ENCODE measurements at regions not wholly inside any gene's neighbourhood (a gene's known extent, or its start where the extent isn't known, plus 50 kb on each side); places are given as distances from the start of the nearest gene placed in this dataset.

DNA sequence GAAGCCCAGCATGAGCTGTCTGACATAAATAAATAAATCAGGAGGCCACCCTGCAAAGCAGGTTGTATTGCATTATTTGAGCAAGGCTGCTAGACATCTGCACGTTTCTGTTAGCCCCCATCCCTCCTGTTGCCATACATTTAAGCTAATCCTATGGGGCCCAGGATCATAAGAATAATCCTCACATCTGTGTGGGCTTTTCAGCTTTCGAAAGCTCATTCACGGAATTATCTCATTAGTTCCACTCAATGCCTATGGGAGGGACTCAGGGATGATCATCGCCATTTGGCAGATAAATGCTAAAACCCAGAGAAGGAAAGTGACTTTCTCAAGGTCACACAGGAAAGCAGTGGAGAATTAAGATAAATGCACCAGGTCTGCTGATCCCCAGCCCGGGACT lies 123.4 kb downstream of the TLE3 start:
- Histone ChIP-seq H3K9ac (ENCODE audit: low read length in 2 of 2) (no peak overlapping the region), H3K27me3 (ENCODE audit: control insufficient read depth in 1 of 2, insufficient read depth in 2 of 2, low read length in 2 of 2) (peaks cover 8 to 15% of the 10 kb centered on the region in 2 donors), H3K4me3 (ENCODE audit: low read length in 2 of 2) (no peak overlapping the region), H3K9me3 (ENCODE audit: control insufficient read depth in 2 of 2, low read length in 2 of 2) (peaks cover 5% of the 10 kb centered on the region in 2 donors), H3K27ac (ENCODE audit: low read length) (no peak overlapping the region), H3K4me1 (ENCODE audit: control insufficient read depth, insufficient read depth, low read length) (no peaks in the 10 kb centered on the region), H3K36me3 (ENCODE audit: control insufficient read depth in 2 of 2, insufficient read depth in 2 of 2, low read length in 2 of 2) (no peaks in the 10 kb centered on the region)

DNA sequence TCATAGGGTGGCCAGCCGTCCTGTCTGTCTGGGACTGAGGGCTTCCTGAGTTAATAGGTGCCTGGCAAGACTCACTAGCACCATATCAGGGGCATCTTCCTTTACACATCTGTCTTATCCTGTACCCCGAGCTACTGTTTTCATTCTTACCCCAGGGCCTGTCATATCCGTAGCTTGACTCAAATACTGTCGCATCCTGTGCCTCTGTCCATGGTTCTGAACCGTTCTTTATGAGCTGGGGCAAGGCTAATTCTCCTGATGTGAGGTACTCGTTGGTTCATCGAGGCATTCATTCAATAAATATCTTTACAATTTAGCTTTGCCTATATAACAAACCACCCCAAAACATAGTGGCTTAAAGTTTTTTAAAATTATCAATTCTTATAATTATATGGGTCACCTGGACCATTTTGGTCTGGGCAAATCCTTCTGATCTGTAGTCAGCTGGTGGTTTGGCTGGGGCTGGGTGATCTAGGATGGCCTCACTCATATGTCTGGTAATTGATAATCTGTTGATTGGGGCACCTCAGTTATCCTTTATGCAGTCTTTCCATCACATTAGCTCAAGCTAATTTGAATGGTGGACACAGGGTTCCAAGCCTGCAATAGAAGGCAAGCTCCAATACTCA lies 121.2 kb downstream of the TLE3 start:
- H3K27me3 ChIP-seq (ENCODE audit: control insufficient read depth in 1 of 2, insufficient read depth in 2 of 2, low read length in 2 of 2), result peaks cover 8 to 18% of the 10 kb centered on the region in 2 donors
- no peaks in the 10 kb centered on the region for H3K4me1 ChIP-seq (ENCODE audit: control insufficient read depth, insufficient read depth, low read length)
- no peaks in the 10 kb centered on the region for H3K36me3 ChIP-seq (ENCODE audit: control insufficient read depth in 2 of 2, insufficient read depth in 2 of 2, low read length in 2 of 2)
- no peak overlapping the region for H3K9ac ChIP-seq (ENCODE audit: low read length in 2 of 2)
- peaks cover 3 to 5% of the 10 kb centered on the region in 2 donors for H3K9me3 ChIP-seq (ENCODE audit: control insufficient read depth in 2 of 2, low read length in 2 of 2)
- H3K4me3 ChIP-seq (ENCODE audit: low read length in 2 of 2), result no peak overlapping the region
- no peak overlapping the region for H3K27ac ChIP-seq (ENCODE audit: low read length)

DNA sequence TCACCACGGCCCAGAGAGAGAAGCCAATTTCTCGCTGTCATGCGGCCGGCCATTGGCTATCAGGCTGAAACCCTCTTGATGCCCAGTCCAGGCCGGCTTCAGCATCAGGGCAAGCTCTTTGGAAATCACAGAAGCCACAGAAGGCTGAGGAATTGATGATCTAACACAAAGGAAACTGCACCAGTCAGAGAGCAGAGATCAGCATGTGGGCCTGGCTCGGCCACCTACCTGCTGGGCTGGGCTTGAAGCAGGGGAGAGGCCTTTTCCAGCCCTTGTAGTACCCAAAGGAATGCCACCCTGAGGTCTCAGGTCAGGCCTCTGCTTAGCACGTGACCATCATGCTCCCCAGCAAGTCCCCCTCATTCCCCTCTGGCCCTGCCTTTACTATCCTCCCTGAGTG lies 119.1 kb downstream of the TLE3 start:
- peaks cover 3 to 5% of the 10 kb centered on the region in 2 donors for H3K9me3 ChIP-seq (ENCODE audit: control insufficient read depth in 2 of 2, low read length in 2 of 2)
- H3K4me3 ChIP-seq (ENCODE audit: low read length in 2 of 2), result no peak overlapping the region
- H3K4me1 ChIP-seq (ENCODE audit: control insufficient read depth, insufficient read depth, low read length), result no peaks in the 10 kb centered on the region
- H3K9ac ChIP-seq (ENCODE audit: low read length in 2 of 2), result no peak overlapping the region
- H3K27ac ChIP-seq (ENCODE audit: low read length), result no peak overlapping the region
- H3K27me3 ChIP-seq (ENCODE audit: control insufficient read depth in 1 of 2, insufficient read depth in 2 of 2, low read length in 2 of 2), result peaks cover 8 to 25% of the 10 kb centered on the region in 2 donors
- H3K36me3 ChIP-seq (ENCODE audit: control insufficient read depth in 2 of 2, insufficient read depth in 2 of 2, low read length in 2 of 2), result no peaks in the 10 kb centered on the region

DNA sequence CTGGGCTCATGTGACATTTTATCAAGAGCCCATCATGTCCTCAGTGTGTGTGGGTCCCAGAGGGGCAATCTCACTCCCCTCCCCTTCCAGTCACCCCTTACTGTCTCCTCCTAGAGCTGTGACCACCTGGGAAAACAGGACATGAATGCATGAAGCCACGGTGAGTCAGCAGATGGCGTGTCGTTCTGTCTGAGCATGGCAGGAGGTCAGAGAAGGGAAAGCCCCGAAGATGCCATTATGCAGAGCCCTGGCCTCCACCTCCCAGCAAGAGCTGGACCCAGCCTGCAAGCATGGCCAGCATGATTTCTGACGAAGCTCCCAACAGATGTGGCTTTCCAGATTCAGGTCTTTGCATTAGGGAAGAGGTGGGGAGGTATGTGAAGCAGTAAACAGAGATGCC lies 118.5 kb downstream of the TLE3 start:
- Histone ChIP-seq H3K4me3 (ENCODE audit: low read length in 2 of 2) (no peak overlapping the region), H3K9ac (ENCODE audit: low read length in 2 of 2) (no peak overlapping the region), H3K9me3 (ENCODE audit: control insufficient read depth in 2 of 2, low read length in 2 of 2) (peaks cover 3 to 5% of the 10 kb centered on the region in 2 donors), H3K36me3 (ENCODE audit: control insufficient read depth in 2 of 2, insufficient read depth in 2 of 2, low read length in 2 of 2) (no peaks in the 10 kb centered on the region), H3K27me3 (ENCODE audit: control insufficient read depth in 1 of 2, insufficient read depth in 2 of 2, low read length in 2 of 2) (peaks cover 8 to 24% of the 10 kb centered on the region in 2 donors), H3K4me1 (ENCODE audit: control insufficient read depth, insufficient read depth, low read length) (no peaks in the 10 kb centered on the region), H3K27ac (ENCODE audit: low read length) (no peak overlapping the region)

DNA sequence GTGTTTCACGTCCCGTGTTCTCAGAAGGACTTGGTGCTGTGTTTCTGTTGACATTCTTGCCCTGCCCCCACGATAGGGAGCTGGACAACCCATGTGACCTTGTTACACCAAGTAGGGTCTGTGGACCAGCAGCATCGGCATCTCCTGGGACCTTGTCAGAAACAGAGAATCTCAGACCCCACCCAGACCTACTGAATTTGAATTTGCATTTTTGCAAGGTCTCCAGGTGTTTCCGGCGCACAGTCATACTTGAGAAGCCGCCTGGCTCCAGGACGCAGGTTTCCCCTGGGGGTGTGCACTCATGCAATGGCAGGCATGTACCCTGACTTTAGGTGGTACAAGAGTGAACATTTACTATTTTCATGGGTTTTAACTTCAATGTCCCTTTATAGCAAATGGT lies 117.9 kb downstream of the TLE3 start:
- no peak overlapping the region for H3K9ac ChIP-seq (ENCODE audit: low read length in 2 of 2)
- H3K4me1 ChIP-seq (ENCODE audit: control insufficient read depth, insufficient read depth, low read length), result no peaks in the 10 kb centered on the region
- H3K36me3 ChIP-seq (ENCODE audit: control insufficient read depth in 2 of 2, insufficient read depth in 2 of 2, low read length in 2 of 2), result no peaks in the 10 kb centered on the region
- no peak overlapping the region for H3K4me3 ChIP-seq (ENCODE audit: low read length in 2 of 2)
- H3K9me3 ChIP-seq (ENCODE audit: control insufficient read depth in 2 of 2, low read length in 2 of 2), result peaks cover 3 to 5% of the 10 kb centered on the region in 2 donors
- peaks cover 8 to 22% of the 10 kb centered on the region in 2 donors for H3K27me3 ChIP-seq (ENCODE audit: control insufficient read depth in 1 of 2, insufficient read depth in 2 of 2, low read length in 2 of 2)
- H3K27ac ChIP-seq (ENCODE audit: low read length), result no peak overlapping the region

DNA sequence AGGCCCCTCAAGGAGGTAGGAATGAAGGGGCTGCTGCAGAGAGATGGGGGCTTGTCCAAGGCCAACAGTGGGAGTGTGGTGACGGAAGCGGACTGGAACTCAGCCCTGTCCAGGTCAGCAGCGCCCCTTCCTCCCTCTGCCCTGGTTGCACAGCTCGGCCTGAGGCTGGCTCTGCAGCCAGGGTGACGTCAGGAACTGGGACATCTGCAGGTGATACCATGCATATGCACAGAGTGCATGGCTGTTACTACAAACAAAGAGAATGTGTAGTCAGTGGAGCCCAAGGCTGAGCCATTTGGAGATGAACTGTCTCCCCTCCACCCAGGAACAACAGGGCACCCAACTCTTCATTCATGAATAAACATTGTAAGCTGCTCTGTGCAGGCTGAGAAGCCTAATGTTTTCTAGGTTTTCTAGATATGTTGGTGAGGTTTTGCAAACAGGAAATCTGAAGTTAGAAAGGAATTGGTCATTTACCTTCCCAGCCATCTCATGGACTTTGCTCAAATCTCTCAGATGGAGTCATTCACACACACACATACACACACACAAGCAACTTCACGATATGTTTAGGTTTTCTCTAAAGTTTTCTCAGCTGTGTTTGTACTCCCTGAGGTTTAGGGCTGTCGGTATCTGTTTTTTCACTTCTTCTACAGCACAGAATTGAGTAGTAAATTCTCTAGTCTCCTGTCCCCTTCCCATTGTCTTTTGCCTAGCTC lies 117.2 kb downstream of the TLE3 start:
- Histone ChIP-seq H3K4me1 (ENCODE audit: control insufficient read depth, insufficient read depth, low read length) (no peaks in the 10 kb centered on the region), H3K9ac (ENCODE audit: low read length in 2 of 2) (no peak overlapping the region), H3K4me3 (ENCODE audit: low read length in 2 of 2) (no peak overlapping the region), H3K27me3 (ENCODE audit: control insufficient read depth in 1 of 2, insufficient read depth in 2 of 2, low read length in 2 of 2) (peaks cover 8 to 20% of the 10 kb centered on the region in 2 donors), H3K27ac (ENCODE audit: low read length) (no peak overlapping the region), H3K36me3 (ENCODE audit: control insufficient read depth in 2 of 2, insufficient read depth in 2 of 2, low read length in 2 of 2) (no peaks in the 10 kb centered on the region), H3K9me3 (ENCODE audit: control insufficient read depth in 2 of 2, low read length in 2 of 2) (peaks cover 3 to 5% of the 10 kb centered on the region in 2 donors)

DNA sequence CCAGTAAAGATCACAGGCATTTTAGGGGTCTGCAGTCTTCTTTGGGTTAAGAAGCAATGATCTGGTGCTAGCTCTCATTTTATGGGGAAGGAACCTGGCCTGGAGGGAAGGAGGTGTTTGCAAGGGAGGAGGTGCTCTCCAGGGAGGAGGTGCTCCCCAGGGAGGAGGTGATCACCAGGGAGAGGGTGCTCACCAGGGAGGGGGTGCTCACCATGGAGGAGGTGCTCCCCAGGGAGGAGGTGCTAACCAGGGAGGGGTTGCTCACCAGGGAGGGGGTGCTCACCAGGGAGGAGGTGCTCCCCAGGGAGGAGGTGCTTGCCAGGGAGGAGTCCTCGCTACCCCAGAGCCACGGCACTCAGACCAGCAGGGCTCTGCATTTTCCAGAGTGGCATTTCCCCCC lies 115.7 kb downstream of the TLE3 start:
- no peaks in the 10 kb centered on the region for H3K4me1 ChIP-seq (ENCODE audit: control insufficient read depth, insufficient read depth, low read length)
- peaks cover 9 to 23% of the 10 kb centered on the region in 2 donors for H3K27me3 ChIP-seq (ENCODE audit: control insufficient read depth in 1 of 2, insufficient read depth in 2 of 2, low read length in 2 of 2)
- H3K9ac ChIP-seq (ENCODE audit: low read length in 2 of 2), result no peak overlapping the region
- peaks cover 0 to 3% of the 10 kb centered on the region in 2 donors for H3K9me3 ChIP-seq (ENCODE audit: control insufficient read depth in 2 of 2, low read length in 2 of 2)
- H3K27ac ChIP-seq (ENCODE audit: low read length), result no peak overlapping the region
- H3K4me3 ChIP-seq (ENCODE audit: low read length in 2 of 2), result no peak overlapping the region
- no peaks in the 10 kb centered on the region for H3K36me3 ChIP-seq (ENCODE audit: control insufficient read depth in 2 of 2, insufficient read depth in 2 of 2, low read length in 2 of 2)

DNA sequence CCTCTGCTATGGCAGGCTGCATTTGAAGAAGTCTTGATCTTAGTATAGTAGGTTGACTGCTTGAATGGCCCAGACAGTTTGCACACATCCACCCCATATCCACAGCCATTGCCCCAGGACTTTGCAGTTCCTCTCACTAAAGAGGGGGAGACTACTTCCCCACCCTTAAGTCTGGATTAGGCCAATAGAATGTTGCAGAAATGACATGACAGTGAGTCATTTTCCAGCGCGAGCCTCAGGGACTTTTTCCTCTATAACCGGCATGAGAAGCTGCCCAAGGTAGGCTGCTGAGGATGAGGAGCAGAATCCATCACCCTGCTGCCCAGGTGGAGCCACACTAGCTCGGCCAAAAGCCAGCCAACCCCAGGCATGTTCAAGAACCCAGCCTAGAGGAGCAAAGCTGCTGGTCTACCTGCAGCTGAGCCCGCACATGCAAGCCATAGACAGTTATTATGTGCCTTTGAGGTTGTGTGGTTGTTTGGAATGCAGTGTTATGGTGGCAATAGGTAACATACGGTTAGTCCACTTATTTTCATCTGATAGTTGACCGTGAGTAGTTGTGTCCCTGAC lies 113.9 kb downstream of the TLE3 start:
- no peak overlapping the region for H3K4me3 ChIP-seq (ENCODE audit: low read length in 2 of 2)
- peaks cover 4 to 23% of the 10 kb centered on the region in 2 donors for H3K27me3 ChIP-seq (ENCODE audit: control insufficient read depth in 1 of 2, insufficient read depth in 2 of 2, low read length in 2 of 2)
- H3K36me3 ChIP-seq (ENCODE audit: control insufficient read depth in 2 of 2, insufficient read depth in 2 of 2, low read length in 2 of 2), result no peaks in the 10 kb centered on the region
- H3K4me1 ChIP-seq (ENCODE audit: control insufficient read depth, insufficient read depth, low read length), result no peaks in the 10 kb centered on the region
- no peak overlapping the region for H3K27ac ChIP-seq (ENCODE audit: low read length)
- H3K9me3 ChIP-seq (ENCODE audit: control insufficient read depth in 2 of 2, low read length in 2 of 2), result no peaks in the 10 kb centered on the region
- no peak overlapping the region for H3K9ac ChIP-seq (ENCODE audit: low read length in 2 of 2)

DNA sequence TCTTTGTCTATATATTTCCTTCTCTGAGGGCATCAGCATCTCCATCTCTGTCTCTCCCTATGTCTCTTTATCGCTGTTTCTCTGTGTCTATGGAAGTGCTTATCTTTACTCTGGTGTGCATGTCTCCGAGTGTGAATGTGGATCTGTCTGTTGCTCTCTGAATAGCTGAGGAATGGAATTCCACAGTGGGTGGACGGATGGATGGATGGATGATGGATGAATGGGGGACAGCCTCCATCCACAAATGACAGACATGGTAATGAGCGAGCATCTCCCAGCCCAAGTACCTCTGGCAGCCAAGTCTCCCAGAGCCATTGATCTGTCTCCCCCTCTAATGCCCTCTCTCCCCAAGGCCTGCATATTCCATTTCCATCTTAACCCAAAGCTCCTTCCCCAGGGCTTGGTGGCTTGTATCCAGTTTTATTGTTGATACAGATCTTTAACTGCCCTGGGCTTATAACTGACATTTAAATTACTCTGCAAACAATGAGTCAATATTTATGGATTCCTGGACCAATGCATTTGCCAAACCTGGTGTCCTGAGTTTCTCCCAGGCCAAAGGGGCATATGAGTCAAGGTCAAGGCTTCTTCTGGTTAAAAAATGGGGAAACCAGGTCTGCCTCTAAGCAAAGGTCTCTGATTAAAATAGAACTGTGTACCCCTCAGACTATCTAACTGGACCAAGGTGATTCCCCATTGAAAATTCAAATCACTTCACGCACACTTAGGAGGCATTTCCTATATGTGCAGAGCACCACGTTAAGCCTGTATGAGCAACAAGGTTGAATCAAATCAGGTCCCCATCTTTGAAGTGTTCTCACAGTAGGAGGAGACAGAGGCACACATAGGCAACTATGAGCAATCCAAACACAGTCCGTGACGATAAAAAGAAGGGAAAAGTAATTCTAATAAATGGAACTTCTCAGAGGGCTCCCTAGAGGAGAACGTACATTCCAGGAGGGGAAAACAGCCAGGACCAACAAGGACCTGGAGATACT lies 109.9 kb downstream of the TLE3 start:
- Histone ChIP-seq H3K27me3 (ENCODE audit: control insufficient read depth in 1 of 2, insufficient read depth in 2 of 2, low read length in 2 of 2) (peaks cover 19 to 28% of the 10 kb centered on the region in 2 donors), H3K9me3 (ENCODE audit: control insufficient read depth in 2 of 2, low read length in 2 of 2) (no peaks in the 10 kb centered on the region), H3K36me3 (ENCODE audit: control insufficient read depth in 2 of 2, insufficient read depth in 2 of 2, low read length in 2 of 2) (no peaks in the 10 kb centered on the region), H3K4me3 (ENCODE audit: low read length in 2 of 2) (no peak overlapping the region), H3K9ac (ENCODE audit: low read length in 2 of 2) (no peak overlapping the region), H3K27ac (ENCODE audit: low read length) (no peak overlapping the region), H3K4me1 (ENCODE audit: control insufficient read depth, insufficient read depth, low read length) (no peaks in the 10 kb centered on the region)

DNA sequence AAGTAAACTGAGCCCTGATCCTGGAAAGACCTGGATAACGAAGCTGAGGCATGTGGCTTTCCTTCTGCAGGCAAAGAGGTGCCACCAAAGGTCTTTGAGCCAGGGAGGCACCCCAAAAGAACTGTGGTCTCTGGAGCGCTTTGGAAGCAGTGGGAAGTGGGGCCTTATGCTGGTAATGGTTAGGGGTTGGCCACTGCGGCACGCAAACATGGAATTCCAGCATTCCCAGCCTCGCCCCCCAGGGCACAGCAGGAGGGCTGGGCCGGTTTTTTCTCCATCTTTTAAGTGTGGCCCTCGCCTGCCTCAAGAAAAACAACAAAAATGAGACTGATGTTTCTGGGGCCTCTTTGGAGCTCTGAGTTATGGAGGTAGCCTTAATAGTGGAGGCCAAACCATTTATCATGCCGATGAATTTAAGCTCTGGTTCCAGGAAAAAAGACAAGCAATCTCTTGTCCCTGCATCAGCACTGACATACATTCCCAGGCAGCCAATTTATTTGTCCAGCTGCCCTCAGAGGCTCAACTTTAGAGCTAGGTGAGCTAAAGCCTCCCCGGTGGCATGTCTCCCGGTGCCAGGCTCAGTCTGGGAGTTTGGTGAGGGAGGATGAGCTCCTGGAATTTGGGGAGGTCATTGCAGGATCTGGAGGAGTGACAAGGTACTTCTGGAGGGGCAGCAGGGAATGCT lies 109.0 kb downstream of the TLE3 start:
- no peak overlapping the region for H3K4me3 ChIP-seq (ENCODE audit: low read length in 2 of 2)
- no peak overlapping the region for H3K9ac ChIP-seq (ENCODE audit: low read length in 2 of 2)
- H3K36me3 ChIP-seq (ENCODE audit: control insufficient read depth in 2 of 2, insufficient read depth in 2 of 2, low read length in 2 of 2), result no peaks in the 10 kb centered on the region
- H3K27ac ChIP-seq (ENCODE audit: low read length), result no peak overlapping the region
- no peaks in the 10 kb centered on the region for H3K4me1 ChIP-seq (ENCODE audit: control insufficient read depth, insufficient read depth, low read length)
- H3K9me3 ChIP-seq (ENCODE audit: control insufficient read depth in 2 of 2, low read length in 2 of 2), result no peaks in the 10 kb centered on the region
- peaks cover 19 to 25% of the 10 kb centered on the region in 2 donors for H3K27me3 ChIP-seq (ENCODE audit: control insufficient read depth in 1 of 2, insufficient read depth in 2 of 2, low read length in 2 of 2)

Measured in stomach smooth muscle (tissue), 2 donors.